ENCODE measurements at regions not wholly inside any gene's neighbourhood (a gene's known extent, or its start where the extent isn't known, plus 50 kb on each side); places are given as distances from the start of the nearest gene placed in this dataset.

DNA sequence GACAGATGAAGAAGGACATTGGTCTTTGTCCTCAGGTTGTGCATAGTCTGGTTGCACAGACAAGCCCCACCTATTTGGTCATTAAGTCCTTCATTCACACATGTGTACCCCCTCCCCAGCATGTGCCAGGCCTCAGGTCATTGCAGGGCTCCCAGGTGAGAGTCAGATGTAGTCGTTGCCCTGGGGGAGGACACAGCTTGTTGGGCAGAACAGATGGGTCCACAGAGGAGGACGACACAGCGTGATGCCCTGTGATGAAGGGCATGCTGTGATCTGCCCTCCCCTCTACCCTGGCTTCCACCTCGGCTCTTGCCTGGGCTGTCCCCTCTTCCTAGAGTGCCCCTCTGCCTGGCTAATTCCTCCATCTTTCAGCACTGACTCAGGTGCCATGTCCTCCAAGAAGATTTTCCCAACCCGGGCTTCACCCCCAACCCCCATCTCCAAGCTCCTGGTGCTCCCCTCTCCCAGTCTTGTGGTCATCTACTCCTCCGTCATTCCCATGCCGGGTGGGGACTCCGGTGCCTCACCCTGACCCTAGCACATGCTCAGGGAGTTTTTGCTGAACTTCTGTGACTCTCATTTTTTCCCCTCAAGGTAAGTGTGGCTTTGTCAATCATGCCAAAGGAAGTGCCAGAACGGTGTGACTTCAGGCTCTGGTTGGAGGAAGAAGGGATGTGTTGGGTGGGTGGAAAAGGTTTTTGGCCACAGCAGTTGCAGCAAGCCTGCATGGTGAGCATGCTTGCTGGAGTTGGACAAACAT, 220.5 kb downstream of the FOXD2 start:
- DNase-seq (ENCODE audit: low read depth in 1 of 2, low spot score in 1 of 2): no peak
- TF ChIP-seq POLR2AphosphoS5 (IDR thresholded peaks at IDR 0.05; ENCODE audit: low read depth) (no peak), GABPA (IDR thresholded peaks at IDR 0.05; ENCODE audit: low read depth) (no peak), SPI1 (IDR thresholded peaks at IDR 0.05; ENCODE audit: borderline replicate concordance, low read depth) (no peak)
- TF ChIP-seq, protein P1, sequence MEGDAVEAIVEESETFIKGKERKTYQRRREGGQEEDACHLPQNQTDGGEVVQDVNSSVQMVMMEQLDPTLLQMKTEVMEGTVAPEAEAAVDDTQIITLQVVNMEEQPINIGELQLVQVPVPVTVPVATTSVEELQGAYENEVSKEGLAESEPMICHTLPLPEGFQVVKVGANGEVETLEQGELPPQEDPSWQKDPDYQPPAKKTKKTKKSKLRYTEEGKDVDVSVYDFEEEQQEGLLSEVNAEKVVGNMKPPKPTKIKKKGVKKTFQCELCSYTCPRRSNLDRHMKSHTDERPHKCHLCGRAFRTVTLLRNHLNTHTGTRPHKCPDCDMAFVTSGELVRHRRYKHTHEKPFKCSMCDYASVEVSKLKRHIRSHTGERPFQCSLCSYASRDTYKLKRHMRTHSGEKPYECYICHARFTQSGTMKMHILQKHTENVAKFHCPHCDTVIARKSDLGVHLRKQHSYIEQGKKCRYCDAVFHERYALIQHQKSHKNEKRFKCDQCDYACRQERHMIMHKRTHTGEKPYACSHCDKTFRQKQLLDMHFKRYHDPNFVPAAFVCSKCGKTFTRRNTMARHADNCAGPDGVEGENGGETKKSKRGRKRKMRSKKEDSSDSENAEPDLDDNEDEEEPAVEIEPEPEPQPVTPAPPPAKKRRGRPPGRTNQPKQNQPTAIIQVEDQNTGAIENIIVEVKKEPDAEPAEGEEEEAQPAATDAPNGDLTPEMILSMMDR (IDR thresholded peaks at IDR 0.05; ENCODE audit: insufficient read depth, low read length): no peak
- TF ChIP-seq, protein P2, sequence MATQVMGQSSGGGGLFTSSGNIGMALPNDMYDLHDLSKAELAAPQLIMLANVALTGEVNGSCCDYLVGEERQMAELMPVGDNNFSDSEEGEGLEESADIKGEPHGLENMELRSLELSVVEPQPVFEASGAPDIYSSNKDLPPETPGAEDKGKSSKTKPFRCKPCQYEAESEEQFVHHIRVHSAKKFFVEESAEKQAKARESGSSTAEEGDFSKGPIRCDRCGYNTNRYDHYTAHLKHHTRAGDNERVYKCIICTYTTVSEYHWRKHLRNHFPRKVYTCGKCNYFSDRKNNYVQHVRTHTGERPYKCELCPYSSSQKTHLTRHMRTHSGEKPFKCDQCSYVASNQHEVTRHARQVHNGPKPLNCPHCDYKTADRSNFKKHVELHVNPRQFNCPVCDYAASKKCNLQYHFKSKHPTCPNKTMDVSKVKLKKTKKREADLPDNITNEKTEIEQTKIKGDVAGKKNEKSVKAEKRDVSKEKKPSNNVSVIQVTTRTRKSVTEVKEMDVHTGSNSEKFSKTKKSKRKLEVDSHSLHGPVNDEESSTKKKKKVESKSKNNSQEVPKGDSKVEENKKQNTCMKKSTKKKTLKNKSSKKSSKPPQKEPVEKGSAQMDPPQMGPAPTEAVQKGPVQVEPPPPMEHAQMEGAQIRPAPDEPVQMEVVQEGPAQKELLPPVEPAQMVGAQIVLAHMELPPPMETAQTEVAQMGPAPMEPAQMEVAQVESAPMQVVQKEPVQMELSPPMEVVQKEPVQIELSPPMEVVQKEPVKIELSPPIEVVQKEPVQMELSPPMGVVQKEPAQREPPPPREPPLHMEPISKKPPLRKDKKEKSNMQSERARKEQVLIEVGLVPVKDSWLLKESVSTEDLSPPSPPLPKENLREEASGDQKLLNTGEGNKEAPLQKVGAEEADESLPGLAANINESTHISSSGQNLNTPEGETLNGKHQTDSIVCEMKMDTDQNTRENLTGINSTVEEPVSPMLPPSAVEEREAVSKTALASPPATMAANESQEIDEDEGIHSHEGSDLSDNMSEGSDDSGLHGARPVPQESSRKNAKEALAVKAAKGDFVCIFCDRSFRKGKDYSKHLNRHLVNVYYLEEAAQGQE (IDR thresholded peaks at IDR 0.05; ENCODE audit: insufficient replicate concordance, low read depth): no peak

GRCh38 chr1:47659146-47659545, 221.3 kb downstream of the FOXD2 start:
- TF ChIP-seq, protein P1 (IDR thresholded peaks at IDR 0.05; ENCODE audit: insufficient read depth, low read length): no peak
- TF ChIP-seq, protein P2 (IDR thresholded peaks at IDR 0.05; ENCODE audit: insufficient replicate concordance, low read depth): no peak
- no peak for TF ChIP-seq GABPA (IDR thresholded peaks at IDR 0.05; ENCODE audit: low read depth)
- TF ChIP-seq SPI1 (IDR thresholded peaks at IDR 0.05; ENCODE audit: borderline replicate concordance, low read depth): no peak
- TF ChIP-seq POLR2AphosphoS5 (IDR thresholded peaks at IDR 0.05; ENCODE audit: low read depth): no peak
- Histone ChIP-seq H3K27ac (replicated peaks) (no peak overlapping the region), H3K4me3 (replicated peaks; ENCODE audit: insufficient read depth, low read length) (no peak overlapping the region), H3K27me3 (ENCODE audit: insufficient read depth, poor library complexity, severe bottlenecking) (no peaks in the 10 kb centered on the region)
- no peak for DNase-seq (ENCODE audit: low read depth in 1 of 2, low spot score in 1 of 2)

More for the DNA sequence above, 220.5 kb downstream of the FOXD2 start:
- H3K27me3 ChIP-seq (ENCODE audit: insufficient read depth, poor library complexity, severe bottlenecking): no peaks in the 10 kb centered on the region
- H3K4me3 ChIP-seq (replicated peaks; ENCODE audit: insufficient read depth, low read length): no peak overlapping the region
- no peak overlapping the region for H3K27ac ChIP-seq (replicated peaks)

DNA sequence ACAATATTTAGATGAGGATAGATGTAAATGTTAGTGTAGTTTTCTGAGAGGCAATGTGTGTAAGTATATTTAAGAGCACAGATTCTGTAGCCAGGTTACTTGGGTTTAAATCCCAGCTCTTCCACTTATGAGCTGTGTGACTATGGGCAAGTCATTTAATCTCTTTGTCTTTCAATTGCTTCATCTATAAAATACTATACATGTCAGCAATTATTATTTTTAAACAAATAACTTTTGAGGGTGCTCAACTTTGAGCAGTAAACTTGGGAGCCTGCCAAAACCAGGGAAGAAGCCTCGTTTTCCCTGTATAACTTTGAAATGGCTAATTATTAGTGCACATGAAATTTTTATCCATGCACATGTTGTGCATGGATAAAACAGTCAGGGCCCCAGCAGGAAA, 222.8 kb downstream of the FOXD2 start:
- DNase-seq (ENCODE audit: low read depth in 1 of 2, low spot score in 1 of 2): no peak
- no peak overlapping the region for H3K27ac ChIP-seq (replicated peaks)

More for the DNA sequence above, 222.8 kb downstream of the FOXD2 start:
- no peaks in the 10 kb centered on the region for H3K27me3 ChIP-seq (ENCODE audit: insufficient read depth, poor library complexity, severe bottlenecking)
- TF ChIP-seq, protein P1 (IDR thresholded peaks at IDR 0.05; ENCODE audit: insufficient read depth, low read length): no peak
- no peak for TF ChIP-seq GABPA (IDR thresholded peaks at IDR 0.05; ENCODE audit: low read depth)
- TF ChIP-seq, protein P2 (IDR thresholded peaks at IDR 0.05; ENCODE audit: insufficient replicate concordance, low read depth): no peak
- TF ChIP-seq SPI1 (IDR thresholded peaks at IDR 0.05; ENCODE audit: borderline replicate concordance, low read depth): no peak
- TF ChIP-seq POLR2AphosphoS5 (IDR thresholded peaks at IDR 0.05; ENCODE audit: low read depth): no peak
- H3K4me3 ChIP-seq (replicated peaks; ENCODE audit: insufficient read depth, low read length): no peak overlapping the region
